Parathyroid adenoma (tissue), 2 donors: ENCODE measurements at regions not wholly inside any gene's neighbourhood (a gene's known extent, or its start where the extent isn't known, plus 50 kb on each side); places are given as distances from the start of the nearest gene placed in this dataset.

Source experiments
- H2AFZ ChIP-seq: fragments of 300-600 bp; sonication (generic); one replicate; pipeline ENCODE4 v1.7.0; 2017; ENCODE audit warnings: antibody characterized with exemption, mild to moderate bottlenecking
- H3K27ac ChIP-seq: fragments of 300-600 bp; sonication (generic); one replicate; pipeline ENCODE4 v1.7.0; 2017
- H3K27me3 ChIP-seq: fragments of 300-600 bp; sonication (generic); one replicate; pipeline ENCODE4 v1.7.0; 2017; ENCODE audit warnings: low read length; ENCODE audit not compliant: control insufficient read depth, insufficient read depth
- H3K36me3 ChIP-seq: fragments of 300-600 bp; sonication (generic); one replicate; pipeline ENCODE4 v1.7.0; 2017; ENCODE audit warnings: low read length; ENCODE audit not compliant: control insufficient read depth, insufficient read depth
- H3K4me1 ChIP-seq: fragments of 300-600 bp; sonication (generic); one replicate; pipeline ENCODE4 v1.7.0; 2017; ENCODE audit warnings: control low read depth
- H3K4me2 ChIP-seq: fragments of 300-600 bp; sonication (generic); one replicate; pipeline ENCODE4 v1.7.0; 2017; ENCODE audit warnings: low read length
- H3K4me3 ChIP-seq: fragments of 300-600 bp; sonication (generic); one replicate; pipeline ENCODE4 v1.7.0; 2017; ENCODE audit warnings: low read depth, low read length
- H3K79me2 ChIP-seq: fragments of 300-600 bp; sonication (generic); one replicate; pipeline ENCODE4 v1.7.0; 2017; ENCODE audit warnings: control low read depth
- H3K9ac ChIP-seq: fragments of 300-600 bp; sonication (generic); one replicate; pipeline ENCODE4 v1.7.0; 2017; ENCODE audit warnings: mild to moderate bottlenecking
- H3K9me3 ChIP-seq: fragments of 300-600 bp; sonication (generic); one replicate; pipeline ENCODE4 v1.7.0; 2017; ENCODE audit warnings: low read length; ENCODE audit not compliant: control insufficient read depth
- CTCF ChIP-seq: fragments of 300-600 bp; sonication (generic); IDR thresholded peaks from one replicate; pipeline ENCODE4 v1.7.0; 2017; ENCODE audit warnings: antibody characterized with exemption, mild to moderate bottlenecking
- donor health status: primary hyperparathyroidism.

GRCh38 chr22:25508161-25508560 lies 56.3 kb upstream of the GRK3 start:
- TF ChIP-seq CTCF = no peak
- Histone ChIP-seq H3K36me3 (no peaks in the 10 kb centered on the region), H3K9ac (no peak overlapping the region), H3K9me3 (no peaks in the 10 kb centered on the region), H3K27ac (no peak overlapping the region), H3K27me3 (no peaks in the 10 kb centered on the region), H3K4me3 (no peak overlapping the region), H3K4me1 (no peaks in the 10 kb centered on the region), H2AFZ (no peak overlapping the region), H3K4me2 (no peak overlapping the region), H3K79me2 (no peaks in the 10 kb centered on the region)

- no peak overlapping the region for H3K4me3 ChIP-seq
- H3K4me2 ChIP-seq = no peak overlapping the region
- no peaks in the 10 kb centered on the region for H3K36me3 ChIP-seq
- H3K9ac ChIP-seq = no peak overlapping the region
- H3K27me3 ChIP-seq = no peaks in the 10 kb centered on the region
- H3K4me1 ChIP-seq = no peaks in the 10 kb centered on the region
- H3K9me3 ChIP-seq = no peaks in the 10 kb centered on the region
- no peak for TF ChIP-seq CTCF
- no peak overlapping the region for H2AFZ ChIP-seq
- H3K79me2 ChIP-seq = no peaks in the 10 kb centered on the region
- no peak overlapping the region for H3K27ac ChIP-seq
Observed at GRCh38 chr22:25508761-25509321, 55.6 kb upstream of the GRK3 start.

- Histone ChIP-seq H3K4me2 (no peak overlapping the region), H3K9me3 (no peaks in the 10 kb centered on the region), H3K4me3 (no peak overlapping the region), H3K36me3 (no peaks in the 10 kb centered on the region), H3K9ac (no peak overlapping the region), H2AFZ (no peak overlapping the region), H3K27ac (no peak overlapping the region), H3K27me3 (no peaks in the 10 kb centered on the region), H3K4me1 (no peaks in the 10 kb centered on the region), H3K79me2 (no peaks in the 10 kb centered on the region)
- TF ChIP-seq CTCF = no peak
Observed at GRCh38 chr22:25509374-25509791, 55.1 kb upstream of the GRK3 start.

- Histone ChIP-seq H3K36me3 (no peaks in the 10 kb centered on the region), H3K27ac (no peak overlapping the region), H3K4me2 (no peak overlapping the region), H3K9me3 (no peaks in the 10 kb centered on the region), H3K4me1 (no peaks in the 10 kb centered on the region), H3K9ac (no peak overlapping the region), H3K79me2 (no peaks in the 10 kb centered on the region), H2AFZ (no peak overlapping the region), H3K27me3 (no peaks in the 10 kb centered on the region), H3K4me3 (no peak overlapping the region)
- TF ChIP-seq CTCF = no peak
Observed at GRCh38 chr22:25510876-25511275, 53.6 kb upstream of the GRK3 start.

GRCh38 chr22:25511725-25512124 lies 52.8 kb upstream of the GRK3 start:
- Histone ChIP-seq H3K36me3 (no peaks in the 10 kb centered on the region), H3K27me3 (no peaks in the 10 kb centered on the region), H2AFZ (no peak overlapping the region), H3K9me3 (no peaks in the 10 kb centered on the region), H3K9ac (no peak overlapping the region), H3K4me1 (no peaks in the 10 kb centered on the region), H3K79me2 (no peaks in the 10 kb centered on the region), H3K4me3 (no peak overlapping the region), H3K27ac (no peak overlapping the region), H3K4me2 (no peak overlapping the region)
- TF ChIP-seq CTCF = no peak
